ENCODE measurements at regions not wholly inside any gene's neighbourhood (a gene's known extent, or its start where the extent isn't known, plus 50 kb on each side); places are given as distances from the start of the nearest gene placed in this dataset.

DNA sequence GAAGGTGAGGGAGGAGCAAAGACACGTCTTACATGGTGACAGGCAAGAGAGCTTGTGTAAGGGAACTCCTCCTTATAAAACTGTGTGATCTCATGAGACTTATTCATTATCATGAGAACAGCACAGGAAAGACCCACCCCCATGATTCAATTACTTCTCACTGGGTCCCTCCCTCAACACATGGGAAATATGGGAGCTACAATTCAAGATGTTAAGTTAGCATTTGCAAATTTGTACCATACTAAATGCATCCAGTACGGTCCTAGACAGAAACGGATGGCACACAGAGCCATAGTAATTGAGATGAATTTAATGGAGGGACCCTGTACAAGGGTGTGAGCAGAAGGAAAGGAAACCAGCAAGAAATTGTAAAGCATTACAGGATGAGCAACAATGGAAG, 765.8 kb upstream of the API5 start:
- DNase-seq (ENCODE audit: low read depth in 4 of 4, low spot score in 3 of 4): no peak

DNA sequence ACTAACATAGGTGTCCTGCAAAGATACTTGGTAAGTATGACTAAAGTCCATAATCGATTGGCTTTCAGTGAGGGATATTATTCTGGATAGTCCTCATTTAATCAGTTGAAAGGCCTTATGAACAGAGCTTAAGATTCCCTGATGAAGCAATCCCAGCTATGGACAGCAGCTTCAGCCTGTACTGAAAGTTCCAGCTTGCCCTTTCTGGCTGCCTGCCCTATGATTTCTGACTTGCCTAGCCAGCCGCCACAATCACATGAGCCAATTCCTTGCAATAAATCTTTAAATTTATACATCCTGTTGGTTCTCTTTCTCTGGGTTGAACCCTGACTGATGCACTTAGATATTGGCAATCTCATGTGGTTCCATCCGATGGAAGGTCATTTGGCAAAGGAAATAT, 759.0 kb upstream of the API5 start:
- DNase-seq (ENCODE audit: low read depth in 4 of 4, low spot score in 3 of 4): no peak

DNA sequence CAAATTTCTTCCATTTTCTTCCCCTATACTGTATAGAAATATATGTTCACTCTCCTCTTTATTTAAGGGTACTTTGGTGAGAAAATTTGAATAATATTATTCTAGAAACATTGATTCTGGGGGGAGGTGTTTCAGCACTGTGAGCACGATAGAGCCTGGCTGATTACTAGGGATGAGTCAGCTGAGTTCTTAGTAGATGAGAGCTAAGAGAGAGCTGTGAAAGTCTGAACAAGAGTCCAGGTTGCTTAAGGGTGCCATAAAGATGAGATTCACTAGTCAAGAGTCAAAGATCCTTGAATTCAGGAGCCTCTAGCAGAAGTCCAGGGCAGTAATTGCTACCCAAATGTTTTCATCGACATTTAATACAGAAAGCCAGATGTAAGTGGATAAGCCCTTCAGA, 756.6 kb upstream of the API5 start:
- DNase-seq (ENCODE audit: low read depth in 4 of 4, low spot score in 3 of 4): no peak

DNA sequence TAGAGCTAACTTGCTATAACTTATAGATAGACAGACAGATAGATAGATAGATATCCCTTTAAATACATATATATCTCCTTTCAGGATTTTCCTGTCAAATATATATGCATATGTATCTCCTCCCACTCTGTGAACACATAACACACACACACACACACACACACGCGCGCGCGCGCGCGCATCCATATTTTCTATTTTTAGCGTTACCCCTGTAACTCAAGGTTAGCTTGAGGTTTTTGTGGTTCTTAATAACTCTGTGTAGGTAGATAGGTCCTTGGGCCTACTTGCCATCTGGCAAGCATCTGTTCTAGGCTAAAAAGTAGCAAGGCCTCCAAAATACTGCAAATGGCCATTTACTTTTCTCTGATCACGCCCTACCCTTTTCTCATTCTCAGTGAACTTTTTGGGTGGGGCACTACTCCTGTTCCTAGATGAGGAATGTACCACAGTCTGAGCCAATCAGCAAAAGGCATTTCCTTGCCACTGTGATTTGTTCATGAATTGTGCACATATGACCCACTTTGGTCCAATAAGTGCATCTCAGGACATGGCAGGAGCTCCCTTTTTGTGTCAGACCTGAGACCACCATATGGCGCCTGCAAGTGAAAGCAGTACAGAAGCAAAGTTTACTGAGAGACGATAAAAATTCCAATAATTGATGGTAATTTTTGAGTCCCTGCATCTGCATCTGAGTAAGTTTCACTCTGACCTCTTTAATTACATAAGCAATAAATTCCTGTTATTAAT, 740.5 kb upstream of the API5 start:
- DNase-seq (ENCODE audit: low read depth in 4 of 4, low spot score in 3 of 4): no peak

DNA sequence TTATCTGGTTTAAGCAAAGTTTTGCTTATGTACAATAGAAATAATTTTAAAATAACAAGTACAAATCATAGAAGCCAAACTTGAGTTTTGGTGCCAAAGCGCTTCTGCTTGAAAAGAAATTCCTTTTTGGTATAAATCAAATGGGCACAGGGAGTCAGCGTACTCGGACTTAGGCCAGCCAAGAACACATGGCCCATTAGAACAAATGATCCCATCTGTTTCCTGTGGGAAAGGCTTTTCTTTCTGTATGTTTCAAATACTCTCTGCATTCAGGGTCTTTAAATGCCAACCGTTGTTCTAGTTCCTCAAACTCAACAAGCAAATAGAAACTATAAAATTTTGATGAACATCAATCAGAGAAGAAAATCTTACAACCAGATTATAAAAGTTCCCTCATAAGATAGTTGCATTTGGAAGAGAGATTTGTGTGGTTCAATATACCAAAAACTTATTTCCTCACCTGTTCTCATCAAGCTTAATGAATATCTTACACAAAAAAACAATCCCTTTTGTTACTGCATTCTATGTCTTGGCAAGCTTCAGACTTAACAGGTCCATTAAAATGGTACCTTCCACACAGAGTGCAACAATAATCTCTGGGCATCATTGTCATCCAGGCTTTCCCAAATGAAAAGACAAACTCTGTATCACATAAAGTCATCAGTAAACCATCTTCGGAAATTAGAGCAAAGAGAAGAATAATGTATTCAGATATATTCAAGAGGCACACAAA, 739.8 kb upstream of the API5 start:
- DNase-seq (ENCODE audit: low read depth in 4 of 4, low spot score in 3 of 4): no peak

DNA sequence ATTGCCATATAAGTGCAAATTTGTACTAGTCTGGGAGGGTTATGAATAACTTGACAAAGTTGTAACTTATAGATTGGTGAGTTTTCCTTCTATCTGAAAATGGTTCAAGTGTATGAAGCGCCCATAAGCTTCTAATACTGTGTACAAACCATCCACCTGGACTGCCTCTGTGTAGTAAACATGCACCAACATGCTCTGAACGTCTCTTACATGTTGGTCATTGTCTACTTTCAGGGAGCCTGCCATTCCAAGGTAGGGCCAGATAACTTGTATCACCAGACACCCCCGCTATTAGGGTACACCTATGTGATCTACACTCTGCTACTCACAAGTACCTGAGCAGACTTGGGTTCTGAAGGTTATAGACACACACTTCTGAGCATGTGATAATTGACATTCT, 735.5 kb upstream of the API5 start:
- no peak for DNase-seq (ENCODE audit: low read depth in 4 of 4, low spot score in 3 of 4)

DNA sequence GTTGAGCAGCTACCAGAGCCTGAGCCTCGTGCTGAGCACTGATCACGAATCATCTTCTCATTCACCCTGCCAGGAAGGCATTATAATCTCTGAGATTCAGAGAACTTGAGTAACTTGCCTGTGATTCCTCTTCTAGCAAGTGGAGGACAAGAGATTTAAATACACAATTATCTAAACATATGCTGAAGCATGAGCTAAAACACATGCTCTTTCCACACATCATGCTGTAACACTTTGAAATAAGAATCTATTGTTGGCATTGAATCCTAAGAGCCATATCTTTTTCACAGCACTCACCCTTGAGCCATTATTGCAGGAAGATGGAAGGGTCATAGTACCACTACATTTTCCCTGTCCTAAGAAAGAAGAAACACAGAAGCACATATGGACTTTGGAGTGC, 722.5 kb upstream of the API5 start:
- no peak for DNase-seq (ENCODE audit: low read depth in 4 of 4, low spot score in 3 of 4)

DNA sequence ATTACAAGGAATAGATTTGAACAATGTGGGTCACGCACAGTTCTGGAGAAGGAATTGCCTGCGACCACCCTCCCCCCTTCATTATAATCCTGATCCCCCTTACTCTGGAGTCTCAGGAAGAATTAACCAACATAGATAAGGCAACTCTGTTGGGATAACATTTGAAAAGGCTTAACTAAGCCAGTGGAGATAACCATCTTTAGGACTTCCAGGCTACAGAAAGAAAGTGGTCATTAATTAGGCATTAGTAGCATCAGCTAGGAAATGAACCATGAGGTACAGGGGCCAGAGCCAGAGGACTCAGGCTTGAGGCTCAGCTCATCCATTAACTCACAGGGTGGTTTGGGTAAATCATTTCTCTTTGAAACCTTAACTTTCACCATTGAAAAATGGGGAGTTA, 720.0 kb upstream of the API5 start:
- DNase-seq (ENCODE audit: low read depth in 4 of 4, low spot score in 3 of 4): no peak

DNA sequence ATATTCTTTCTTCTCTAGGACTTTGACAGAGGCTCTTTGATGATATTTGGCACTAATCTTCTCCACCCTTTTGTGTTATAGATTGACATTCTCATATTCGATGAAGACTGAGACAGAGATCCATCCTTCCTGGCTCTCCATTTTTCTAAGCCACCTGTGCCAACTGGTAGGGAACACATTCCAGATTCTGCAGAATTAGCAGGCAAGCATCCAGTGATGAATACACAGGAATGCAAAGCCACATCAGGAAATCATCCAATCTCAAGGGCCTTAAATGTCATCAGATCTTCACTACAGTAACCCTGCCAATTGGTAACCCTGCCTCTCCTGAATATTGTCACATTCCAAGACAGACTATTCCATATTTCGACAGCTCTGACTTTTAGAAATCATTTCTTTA, 718.4 kb upstream of the API5 start:
- no peak for DNase-seq (ENCODE audit: low read depth in 4 of 4, low spot score in 3 of 4)

DNA sequence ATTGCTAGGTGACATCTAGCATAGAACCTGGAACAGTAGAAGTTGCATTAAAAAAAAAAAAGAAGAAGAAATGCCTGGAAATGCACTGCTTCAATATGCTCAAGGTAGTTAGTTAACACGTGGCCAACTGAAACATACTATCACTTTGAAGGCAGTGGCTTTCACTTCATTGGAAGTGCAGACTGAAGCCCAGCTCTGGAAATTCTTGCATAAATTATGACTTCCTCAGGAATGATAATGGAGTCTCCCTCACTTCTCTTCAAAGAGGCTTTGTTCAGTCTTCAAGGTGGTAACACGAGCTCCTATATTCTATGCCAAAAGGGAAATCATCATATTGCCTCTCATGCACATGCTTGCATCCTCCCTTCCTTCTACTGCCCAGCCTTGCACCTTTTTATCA, 715.9 kb upstream of the API5 start:
- DNase-seq (ENCODE audit: low read depth in 4 of 4, low spot score in 3 of 4): no peak

DNA sequence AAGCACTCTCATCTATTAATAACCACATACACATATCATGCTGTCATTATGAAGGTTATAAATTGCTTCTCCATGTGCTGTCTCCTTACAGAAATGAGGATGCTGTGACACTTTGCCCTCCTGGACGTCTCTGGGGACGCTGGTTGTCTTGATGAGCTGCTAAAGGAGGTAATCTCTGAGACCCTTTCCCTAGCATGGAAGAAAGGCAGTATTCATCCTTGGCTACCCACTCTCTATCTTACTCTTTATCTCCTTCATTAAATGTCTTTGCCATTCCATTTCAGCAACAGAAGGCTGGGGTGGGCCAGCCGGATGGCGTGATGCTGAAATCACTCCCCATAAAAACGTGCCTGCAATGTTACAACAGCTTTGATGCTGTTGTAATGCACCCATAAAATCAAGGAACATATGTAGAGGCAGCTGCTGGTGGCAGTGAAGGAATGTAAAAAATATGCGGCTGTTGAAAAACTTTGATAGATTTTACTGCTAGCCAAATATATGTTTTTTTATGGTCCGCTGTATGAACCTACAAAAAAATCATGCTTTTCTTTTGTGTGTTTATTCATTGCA, 715.1 kb upstream of the API5 start:
- DNase-seq (ENCODE audit: low read depth in 4 of 4, low spot score in 3 of 4): no peak

DNA sequence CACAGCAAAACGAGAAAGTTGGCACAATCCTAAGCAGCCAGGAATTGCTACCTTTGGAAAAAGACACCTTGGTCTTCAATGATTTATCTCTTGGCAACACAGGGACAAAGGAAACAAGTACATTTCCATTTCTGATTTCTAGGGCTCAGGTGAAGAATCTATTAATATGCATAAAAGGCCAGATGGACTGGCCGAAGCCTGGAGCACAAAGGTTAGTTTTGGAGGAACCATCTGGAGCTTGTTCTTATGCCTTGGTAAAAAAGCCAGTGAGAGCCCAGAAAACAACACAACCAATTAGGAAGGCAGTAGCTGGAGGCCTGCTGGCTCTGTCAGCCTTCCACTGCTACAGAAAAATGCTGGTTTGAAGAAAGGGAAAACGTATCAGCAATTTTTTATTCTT, 713.5 kb upstream of the API5 start:
- no peak for DNase-seq (ENCODE audit: low read depth in 4 of 4, low spot score in 3 of 4)

DNA sequence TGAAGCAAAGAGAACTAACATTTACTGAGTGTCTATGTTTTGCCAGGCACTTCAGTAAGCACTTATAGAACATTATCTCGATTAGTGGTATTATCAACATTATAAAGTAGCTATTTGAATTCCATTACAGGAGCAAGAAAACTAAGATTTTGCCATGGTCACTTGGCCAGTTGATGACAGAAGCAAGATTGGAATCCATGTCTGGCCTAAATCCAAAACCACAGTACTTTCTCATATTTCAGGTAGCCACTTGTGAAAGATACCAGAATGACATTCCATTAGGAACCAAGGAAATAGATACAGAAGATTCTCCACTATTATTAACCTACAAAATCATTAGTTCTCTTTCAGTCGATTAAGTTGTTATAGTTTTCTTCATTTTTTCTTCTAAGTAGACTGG, 691.0 kb upstream of the API5 start:
- DNase-seq (ENCODE audit: low read depth in 4 of 4, low spot score in 3 of 4): no peak

DNA sequence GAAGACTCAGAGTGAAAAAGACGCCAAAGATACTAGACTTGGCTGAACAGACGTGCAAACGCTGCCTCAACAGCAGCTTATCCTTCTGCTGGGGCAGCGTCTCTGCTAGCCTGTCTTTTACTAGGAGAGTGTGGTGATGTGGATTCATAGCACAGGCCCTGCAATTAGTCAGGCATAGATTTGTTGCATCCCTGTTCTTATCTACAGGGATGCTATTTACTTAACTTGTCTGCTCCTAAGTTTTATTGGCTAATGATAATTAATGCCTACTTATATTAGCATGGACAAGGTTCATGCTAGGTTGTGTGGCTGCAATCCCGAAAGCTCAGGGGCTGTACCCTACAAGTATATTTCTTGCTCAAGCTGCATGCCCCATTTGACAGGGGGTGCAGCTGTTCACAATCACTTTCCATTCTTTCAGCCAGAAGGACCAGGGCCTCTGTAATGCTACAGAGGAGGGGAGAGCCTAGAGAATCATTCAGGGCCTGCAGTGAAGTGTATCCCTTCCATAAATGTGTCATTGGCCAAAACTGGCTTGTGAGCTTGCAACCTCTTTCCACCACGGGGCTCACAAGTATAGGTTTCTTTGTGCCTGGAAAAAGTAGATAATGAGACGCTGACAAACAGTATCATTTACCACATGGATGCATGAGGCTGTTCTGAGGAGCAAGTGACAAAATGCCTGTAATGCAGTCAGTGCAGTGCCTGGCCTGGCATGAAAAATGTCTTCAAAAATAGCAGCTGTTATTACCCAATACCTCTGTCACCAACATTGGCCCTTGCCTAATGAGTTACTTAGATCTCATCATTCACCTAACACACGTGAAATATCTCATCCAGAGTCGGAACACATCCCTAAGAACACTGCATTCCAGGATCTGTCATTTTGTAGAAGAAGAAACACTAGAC, 685.8 kb upstream of the API5 start:
- peak in 2 of 4 donors; percentile 16 to 31 for DNase-seq (ENCODE audit: low read depth in 4 of 4, low spot score in 3 of 4)

DNA sequence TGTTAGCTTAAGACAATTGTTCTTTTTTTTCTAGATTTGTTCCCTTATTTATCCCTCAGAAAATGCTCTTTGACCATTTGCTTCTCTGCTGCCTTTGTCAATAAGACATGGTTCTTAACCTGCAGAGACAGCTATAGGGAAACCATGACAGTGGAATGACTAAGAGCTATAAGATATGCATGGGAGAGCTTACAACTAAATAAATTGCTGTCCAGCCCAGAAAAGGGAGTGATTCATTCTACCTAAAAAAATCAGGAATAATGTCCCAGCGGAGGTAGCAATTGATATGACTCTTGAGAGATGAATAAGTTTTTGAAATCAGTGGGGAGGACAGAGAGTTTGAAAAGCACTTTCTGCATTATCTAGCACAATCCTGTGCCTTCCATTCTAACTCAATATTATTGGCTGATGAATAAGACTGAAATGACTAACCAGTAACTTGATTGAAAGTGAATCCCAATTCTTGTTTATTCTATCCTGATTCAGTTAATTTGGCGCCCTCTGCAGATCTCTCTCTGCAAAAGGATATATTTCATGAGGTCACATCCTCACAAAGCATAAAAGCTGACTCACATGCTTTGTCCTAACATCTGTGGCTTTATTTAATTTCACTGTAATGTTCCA, 680.5 kb upstream of the API5 start:
- no peak for DNase-seq (ENCODE audit: low read depth in 4 of 4, low spot score in 3 of 4)

DNA sequence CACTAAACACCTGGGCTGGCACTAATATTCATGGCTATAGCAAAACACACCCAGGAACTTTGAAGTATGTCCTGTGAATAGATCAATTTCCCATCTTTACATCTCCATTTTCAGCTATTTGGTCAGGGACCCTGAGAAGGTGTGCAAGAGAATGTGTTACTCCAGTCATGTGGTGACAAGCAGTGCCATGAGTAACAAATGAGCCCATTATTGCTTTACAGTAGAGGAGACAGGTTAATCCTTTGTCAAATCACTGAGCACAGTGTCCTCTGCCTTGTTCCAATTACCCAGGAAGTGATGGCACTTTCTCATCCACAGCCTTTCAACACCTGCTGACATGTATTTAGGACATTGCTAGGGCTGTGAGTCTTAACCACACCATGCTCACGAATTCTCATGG, 664.8 kb upstream of the API5 start:
- DNase-seq (ENCODE audit: low read depth in 4 of 4, low spot score in 3 of 4): no peak

DNA sequence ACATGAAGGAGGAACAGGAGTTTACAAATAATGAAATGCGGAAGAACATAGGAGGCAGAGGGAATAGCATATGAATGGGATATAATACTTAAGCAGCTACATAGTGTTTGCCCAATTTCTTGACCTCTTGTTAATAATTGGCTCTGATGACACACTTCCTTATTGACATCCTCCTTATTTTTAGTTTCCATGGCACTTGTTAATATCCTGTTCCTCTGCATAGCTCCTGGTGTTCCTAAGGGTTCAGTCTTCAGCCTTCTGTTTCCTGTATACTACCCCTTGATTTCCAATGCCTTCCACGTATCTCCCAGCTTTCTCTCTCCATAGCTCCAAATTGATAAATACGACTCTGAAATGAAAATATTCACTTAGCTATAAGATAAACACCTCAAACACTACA, 663.8 kb upstream of the API5 start:
- no peak for DNase-seq (ENCODE audit: low read depth in 4 of 4, low spot score in 3 of 4)

DNA sequence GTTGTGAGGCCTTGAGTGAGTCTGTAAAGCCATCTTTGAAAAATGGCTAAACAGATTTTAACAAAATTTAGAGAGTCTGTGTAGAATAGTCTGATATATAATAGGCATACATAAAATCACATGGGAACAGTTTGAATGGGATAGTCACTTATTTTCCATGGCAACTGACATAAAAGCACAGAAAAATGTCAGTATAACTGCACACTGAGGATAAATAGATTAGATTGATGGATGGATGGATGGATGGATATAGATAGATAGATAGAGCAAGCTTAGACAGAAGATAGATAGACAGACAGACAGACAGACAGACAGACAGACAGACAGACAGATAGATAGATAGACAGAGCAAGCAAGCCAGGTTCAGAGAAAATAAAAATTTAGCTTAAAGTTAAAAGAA, 660.2 kb upstream of the API5 start:
- DNase-seq (ENCODE audit: low read depth in 4 of 4, low spot score in 3 of 4): no peak

DNA sequence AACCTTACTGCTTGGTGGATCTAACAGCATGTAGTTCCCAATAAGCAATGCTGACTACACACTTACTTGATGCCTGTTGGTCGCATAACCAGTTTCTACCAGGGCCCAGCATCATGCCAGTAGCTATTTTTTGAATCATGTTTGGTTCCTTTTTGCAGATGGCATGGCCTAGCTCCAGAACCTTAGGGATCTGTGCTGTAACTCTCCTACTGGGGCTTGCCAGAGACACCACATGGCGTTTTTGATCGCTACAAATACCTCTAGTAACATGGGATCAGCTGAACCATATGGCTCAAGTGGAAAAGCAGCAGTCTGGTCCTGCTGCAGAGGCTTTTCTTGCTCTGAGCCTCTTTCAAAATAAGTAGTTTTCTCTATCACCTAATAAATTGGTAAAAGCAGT, 654.6 kb upstream of the API5 start:
- DNase-seq (ENCODE audit: low read depth in 4 of 4, low spot score in 3 of 4): no peak

DNA sequence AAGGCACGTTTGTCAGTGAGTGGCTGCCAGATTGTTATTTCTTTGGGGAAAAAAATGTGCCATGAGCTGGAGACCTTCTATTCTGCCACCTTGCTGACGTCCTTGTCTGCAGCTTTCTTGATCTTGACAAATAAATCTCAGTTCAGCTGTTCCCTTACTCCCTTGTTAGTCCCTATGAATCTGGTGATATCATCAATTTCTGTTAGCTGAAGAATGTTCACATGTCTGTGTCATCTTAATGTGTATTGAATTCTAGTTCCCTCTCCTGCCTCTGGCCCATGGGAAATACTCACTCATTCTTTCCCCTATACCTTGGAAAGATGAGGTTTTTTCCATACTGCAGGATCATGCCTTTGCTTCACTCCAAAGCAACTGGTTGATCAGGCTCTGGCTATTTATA, 649.9 kb upstream of the API5 start:
- no peak for DNase-seq (ENCODE audit: low read depth in 4 of 4, low spot score in 3 of 4)

Measured in right renal pelvis (tissue), 4 donors.